ENCODE measurements at regions not wholly inside any gene's neighbourhood (a gene's known extent, or its start where the extent isn't known, plus 50 kb on each side); places are given as distances from the start of the nearest gene placed in this dataset.
"Not testable (repeated sequence)": the region's sequence is repeated elsewhere in the genome, so short reads cannot be mapped to it uniquely, and the experiment has no call there.

DNA sequence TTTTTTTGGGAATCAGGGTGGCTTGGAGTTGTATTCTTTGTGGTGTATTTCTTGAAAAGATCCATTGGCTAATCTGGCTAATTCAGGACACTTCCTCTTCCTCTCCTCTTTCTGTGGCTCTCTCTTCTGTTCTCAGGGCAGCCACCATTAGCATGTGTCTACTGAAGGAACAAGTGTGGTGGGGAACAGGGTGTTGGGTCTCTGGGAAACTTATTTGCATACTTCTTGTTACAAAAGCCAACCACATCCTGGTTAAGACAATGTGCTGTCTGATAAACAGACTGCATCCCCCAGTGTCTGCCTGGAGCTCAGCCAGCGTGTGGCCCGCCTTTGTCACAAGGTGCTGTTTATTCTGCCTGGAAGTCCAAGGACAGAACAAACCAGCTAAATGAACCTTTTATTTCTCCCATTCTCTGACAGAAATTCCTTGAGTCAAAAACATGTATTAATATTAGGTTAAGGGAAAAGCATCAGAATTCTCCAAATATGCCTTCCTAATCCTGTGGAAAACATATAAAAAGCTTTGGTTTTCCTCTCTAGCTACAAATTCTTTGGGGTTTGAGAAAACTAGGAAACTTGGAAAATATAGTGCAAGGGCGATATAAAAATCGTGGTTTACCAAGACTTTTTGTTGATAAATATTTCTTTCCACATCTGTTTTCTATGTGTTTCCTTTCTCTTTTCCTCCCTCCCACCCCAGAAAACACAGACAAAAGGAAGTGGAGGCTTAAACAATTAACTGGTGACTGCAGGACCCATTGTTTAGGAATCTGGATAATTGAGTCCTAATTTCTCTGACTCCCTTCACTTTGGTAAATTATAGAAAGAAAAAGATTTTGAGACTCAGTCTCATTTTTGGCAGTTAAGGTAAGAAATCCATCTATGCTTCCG lies 203.6 kb downstream of the SPRY1 start:
- DNase-seq (ENCODE audit: low read depth, low spot score): peak; percentile 79

DNA sequence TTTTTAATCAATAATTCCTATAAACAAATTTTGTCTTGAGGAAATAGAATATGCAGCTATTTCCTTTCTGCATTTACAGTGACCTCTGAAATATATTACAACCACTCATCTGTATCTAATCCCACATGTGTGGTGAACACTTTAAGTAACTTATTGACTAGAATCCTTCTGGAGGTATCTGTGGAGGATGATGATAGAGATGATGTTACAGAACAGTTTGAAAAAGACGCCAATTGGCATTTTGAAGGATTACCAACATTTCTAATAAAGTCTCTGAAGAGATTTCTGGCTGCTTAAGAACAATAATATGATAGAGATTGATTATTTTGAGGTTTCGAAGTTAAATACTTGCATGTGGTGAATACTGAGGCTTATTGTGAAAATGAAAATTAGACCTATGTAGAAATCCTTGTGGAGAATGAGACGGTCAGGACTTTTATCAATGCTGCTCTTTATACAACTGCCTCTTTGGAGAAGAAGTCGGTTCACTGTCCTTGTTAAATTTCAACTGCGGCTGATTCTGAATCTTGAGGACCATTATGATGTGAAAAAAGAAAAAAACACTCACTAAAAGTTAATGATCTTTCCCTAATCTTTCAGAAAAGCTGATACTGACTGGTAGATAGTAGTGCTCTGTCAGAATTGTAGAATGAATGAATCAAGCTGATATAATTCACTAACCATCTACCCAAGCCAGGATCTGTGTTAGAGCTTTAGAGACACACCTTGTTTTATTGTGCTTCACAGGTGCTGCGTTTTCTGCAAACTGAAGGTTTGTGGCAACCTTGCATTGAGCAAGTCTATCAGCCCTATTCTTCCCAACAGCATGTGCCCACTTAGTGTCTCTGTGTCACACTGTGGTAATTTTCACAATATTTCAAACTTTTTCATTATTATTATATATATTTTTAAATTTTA lies 204.7 kb downstream of the SPRY1 start:
- DNase-seq (ENCODE audit: low read depth, low spot score): no peak

DNA sequence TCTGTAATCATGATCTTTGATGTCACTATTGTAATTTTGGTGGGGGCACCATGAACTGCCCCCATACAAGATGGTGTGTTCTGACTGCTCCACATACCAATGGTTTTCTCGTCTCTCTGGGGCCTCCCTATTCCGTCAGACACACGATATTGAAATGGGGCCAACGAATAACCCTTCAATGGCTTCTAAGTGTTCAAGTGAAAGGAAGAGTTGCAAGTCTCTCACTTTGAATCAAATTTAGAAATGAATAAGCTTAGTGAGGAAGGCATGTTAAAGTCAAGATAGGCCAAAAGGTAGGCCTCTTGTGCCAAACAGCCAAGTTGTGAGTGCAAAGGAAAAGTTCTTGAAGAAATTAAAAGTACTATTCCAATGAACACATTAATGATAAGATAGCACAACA lies 205.4 kb downstream of the SPRY1 start:
- DNase-seq (ENCODE audit: low read depth, low spot score): no peak

DNA sequence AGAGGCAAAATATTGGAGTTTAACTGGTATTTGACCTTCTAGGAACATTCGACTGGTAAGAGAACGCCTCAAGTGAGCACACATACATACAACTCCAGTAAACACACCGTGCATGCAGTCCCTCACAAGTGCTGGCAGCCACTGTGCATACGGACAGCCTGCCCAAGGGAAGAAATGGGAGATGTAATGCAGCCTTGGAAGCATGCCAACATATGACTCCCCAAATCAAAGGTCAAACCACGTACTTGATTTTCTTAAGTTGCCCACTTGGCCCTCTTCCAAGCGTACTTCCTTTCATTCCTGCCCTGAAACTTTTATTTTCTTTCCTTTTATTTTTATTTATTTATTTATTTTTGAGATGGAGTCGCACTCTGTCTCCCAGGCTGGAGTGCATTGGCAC lies 206.6 kb downstream of the SPRY1 start:
- no peak for DNase-seq (ENCODE audit: low read depth, low spot score)

DNA sequence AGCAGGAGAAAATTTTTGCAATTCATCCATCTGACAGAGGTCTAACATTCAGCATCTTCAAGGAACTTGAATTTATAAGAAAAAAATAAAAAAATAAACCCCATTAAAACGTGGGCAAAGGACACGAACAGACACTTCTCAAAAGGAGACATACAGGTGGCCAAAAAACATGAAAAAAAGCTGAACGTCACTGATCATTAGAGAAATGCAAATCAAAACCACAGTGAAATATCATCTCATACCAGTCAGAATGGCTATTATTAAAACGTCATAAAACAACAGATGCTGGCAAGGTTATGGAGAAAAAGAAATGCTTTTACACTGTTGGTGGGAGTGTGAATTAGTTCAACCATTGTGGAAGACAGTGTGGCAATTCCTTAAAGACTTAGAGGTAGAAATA lies 209.2 kb downstream of the SPRY1 start:
- not testable (repeated sequence) for DNase-seq (ENCODE audit: low read depth, low spot score)

DNA sequence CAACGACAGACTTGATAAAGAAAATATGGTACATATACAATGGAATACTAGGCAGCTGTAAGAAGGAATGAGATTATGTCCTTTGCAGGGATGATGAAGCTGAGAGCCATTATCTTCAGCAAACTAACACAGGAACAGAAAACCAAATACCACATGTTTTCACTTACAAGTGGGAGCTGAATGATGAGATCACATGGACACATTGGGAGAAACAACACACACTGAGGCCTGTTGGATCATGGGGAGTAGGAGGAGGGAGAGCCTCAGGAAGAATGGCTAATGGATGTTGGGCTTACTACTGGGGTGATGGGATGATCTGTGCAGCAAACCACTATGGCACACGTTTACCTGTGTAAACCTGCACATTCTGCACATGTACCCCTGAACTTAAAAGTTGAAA lies 209.7 kb downstream of the SPRY1 start:
- DNase-seq (ENCODE audit: low read depth, low spot score): no peak

DNA sequence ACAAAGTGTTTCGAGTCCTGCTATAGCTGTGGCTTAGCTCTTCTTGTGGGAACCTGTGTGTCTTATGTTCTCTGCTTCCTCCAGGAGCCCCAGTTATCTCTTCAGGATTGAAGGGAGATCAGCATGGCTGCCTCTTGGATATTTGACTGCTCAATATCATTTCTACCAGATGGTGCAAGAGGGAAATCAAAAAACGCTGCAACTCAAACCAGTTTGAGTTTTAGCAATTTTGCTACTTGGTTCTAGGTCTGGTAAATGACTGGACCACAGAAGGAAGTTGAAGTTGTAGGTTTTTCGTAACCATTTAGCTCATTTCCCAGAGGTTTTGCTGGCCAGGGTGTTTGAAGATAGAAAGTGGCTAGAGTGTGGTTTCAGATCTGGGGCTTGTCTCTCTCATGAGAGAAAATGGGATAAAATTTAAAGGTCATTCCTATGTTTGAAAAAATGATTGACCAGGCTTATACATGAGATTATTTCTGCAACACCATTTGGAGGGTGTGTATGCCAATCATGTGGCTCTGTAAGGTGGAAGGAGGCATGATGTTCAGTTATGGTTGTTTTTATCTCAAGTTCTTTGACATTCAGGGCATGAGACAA lies 210.4 kb downstream of the SPRY1 start:
- no peak for DNase-seq (ENCODE audit: low read depth, low spot score)

DNA sequence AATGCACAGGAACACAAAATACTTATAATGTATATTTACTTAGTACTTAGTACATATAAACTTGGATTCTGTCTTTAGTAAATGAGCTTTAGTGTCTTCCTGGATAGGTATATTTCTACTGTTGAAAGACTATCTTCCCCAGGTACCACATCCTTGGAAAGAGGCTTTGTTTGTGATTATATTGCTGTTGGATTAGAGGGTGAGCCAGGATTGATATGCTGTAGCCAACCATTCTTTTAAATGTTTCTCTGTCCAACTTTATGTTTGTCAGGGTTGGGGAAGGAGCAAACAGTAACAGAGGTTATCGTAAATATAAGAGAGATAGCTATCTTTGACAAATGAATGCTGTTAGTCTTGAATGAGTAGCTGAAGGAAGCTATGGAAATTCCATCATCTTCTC lies 213.2 kb downstream of the SPRY1 start:
- no peak for DNase-seq (ENCODE audit: low read depth, low spot score)

DNA sequence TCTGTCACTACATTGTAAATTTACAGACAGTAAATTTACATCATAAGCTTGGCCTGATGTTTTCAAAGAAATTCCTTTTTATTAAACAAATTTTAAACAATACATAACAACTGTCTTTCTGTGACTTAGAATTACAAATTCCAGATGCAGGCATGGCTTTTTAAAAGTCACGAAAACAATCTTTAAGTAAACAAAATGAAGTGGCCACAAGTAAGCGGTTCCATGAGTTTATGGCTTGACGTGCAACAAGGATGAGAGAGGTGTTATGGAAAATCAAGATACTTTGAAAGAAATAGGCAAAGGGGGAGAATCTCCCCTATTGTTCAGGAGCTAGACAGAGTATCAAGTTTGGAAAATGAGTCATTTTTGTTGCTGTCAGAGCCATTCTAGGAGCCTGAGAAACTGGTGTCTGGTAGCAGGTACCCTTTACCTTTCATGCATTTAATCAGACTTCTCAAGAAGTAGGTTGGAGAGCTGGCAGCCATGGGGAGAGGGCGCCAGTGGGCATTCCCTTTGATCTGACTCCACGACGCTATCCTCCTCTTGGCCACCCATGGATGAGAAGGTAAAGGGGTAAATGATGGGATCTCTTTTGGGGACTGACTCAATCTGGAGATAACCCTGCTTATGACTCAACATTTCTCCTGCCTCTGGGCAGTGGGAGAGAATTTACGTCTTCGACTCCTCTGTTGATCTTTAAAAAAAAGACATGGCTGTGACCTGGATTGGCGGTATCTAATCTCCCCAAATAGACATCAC lies 217.2 kb downstream of the SPRY1 start:
- DNase-seq (ENCODE audit: low read depth, low spot score): no peak

DNA sequence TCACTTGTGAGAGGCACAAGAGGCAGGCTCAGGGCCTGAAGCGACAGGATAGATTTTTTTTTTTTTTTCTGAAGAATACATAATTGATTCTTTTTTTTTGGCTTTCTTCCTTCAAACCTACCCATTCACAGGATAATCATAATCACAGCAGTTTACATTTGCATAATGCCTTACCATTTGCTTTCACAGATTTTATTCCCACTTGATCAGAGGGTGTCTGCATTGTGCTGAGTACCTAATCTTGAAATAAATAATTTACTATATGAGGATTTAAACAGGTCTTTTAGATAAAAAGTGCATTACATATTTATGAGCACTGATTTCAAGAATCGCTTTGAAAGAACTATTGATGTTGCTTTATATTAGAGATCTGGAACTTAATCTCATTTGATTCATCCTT lies 219.3 kb downstream of the SPRY1 start:
- no peak for DNase-seq (ENCODE audit: low read depth, low spot score)

DNA sequence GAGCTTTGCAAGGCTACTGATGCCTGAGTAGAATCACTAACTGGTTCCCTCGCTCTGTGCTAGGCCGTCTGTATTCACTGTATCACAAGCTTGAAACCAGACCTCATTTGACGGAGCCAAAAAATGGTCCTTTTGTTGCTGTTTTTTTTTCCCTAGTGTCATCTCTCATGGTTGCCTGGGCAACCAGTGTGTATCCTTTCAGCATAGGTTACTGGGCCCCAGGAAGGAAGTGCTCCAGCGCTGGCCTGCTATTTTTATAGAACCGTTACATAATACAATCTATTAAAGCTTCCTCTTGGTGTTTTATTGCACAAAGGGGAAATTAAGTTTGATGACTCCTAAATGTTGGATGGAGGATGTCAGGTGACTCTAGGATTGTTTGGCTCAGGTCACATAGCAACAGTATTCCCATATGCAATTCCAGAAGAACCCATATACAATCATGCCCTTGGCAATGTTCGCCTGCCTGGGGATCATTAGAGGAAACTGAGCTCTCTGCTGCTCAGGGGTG lies 220.4 kb downstream of the SPRY1 start:
- DNase-seq (ENCODE audit: low read depth, low spot score): peak; percentile 4

DNA sequence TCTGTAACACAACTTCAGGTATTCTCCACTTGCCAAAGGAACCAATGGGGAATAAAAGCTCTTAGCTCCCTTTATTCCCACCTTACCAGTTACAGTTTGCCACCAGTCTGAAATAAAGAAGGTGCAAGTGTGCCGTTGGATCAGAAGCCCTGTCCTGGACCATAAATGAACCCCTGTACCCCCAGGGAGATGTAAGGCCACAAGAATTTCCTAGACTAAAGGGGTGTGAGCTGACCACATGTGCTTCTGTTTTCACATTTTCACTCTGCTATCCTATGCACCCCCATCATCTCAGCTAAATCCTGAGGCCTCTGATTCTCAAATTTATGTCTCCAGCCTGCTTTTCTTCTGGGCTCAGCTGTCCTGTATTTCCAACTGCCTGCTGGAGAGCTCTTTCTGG lies 221.2 kb downstream of the SPRY1 start:
- DNase-seq (ENCODE audit: low read depth, low spot score): no peak

DNA sequence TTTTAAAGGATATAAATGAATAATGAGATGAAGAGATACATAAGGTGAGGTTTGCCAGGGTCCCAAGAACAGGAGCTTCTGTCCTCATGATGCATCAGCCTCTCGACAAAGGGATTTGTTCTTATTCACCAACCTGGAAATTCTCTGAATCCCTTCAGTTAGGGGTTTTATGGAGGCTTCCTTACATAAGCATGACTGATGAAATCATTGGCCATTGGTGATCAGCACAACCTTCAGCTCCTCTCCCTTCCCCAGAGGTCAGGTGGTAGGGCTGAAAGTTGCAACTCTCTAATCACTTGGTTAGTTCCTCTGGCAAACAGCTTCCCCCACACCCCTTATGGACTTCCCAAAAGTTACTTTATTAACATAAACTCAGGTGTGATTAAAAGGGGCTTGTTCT lies 222.0 kb downstream of the SPRY1 start:
- no peak for DNase-seq (ENCODE audit: low read depth, low spot score)

DNA sequence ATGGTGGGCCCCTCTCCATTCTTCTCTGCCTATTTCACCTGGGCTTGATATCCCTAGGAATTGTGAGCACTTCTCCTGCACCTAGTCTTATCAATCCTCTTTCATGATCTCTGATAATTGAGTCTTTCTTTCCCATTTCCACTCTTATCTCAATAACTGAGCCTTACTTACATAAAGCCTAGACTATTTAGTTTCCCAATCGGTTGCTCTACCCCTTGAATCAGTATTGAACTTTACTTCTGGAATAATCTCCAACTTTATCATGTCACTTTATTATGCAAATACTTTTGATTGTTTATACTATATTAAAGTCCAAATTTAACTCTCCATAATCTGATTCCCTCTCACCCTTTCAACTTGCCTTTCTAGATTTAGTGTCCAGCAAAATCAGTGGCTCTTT lies 222.7 kb downstream of the SPRY1 start:
- no peak for DNase-seq (ENCODE audit: low read depth, low spot score)

DNA sequence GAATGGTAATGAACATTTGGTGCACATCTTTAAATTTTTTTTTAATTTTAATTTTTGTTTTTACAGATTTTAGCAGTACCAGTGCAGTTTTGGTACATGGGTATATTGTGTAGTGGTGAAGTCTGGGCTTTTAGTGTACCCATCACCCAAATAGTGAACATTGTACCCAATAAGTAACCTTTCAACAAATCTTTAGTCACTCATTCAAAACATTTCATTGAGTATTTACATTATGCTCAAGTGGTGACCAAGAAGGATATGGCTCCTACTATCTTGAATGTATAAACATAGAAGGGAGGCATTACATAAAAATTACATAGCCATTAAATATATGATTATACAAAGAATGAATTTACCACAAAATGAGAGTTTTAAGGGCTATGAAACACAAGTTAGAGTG lies 223.3 kb downstream of the SPRY1 start:
- no peak for DNase-seq (ENCODE audit: low read depth, low spot score)

DNA sequence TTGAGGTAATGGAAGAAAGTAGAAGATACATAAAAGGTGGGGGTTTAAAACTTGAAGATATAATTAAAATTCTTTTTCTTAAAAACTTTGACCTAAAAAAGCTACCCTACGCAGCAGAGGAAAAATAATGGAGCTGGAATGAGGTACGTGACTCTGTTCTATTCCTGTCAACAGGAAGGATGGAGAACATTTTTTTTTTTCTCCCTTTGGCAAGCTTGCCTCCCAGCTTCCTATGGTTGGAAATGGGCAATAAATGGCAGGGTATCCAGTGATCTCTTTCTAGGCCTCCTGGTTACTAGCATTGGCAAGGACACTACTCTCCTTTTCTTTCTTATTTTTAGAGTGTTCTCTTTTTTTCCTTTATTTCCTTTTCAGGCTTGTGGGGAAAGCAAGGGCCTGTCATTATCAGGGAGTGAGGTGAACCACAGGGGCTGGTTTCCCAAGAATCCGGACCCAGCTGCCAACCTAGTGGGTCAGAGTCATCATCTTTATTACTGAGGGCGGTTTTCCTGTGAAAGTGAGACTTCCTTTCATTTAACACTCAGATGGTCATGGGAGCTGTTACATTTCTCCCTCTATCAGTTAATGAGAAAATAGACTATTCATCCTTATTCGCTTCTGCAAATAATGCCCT lies 224.6 kb downstream of the SPRY1 start:
- no peak for DNase-seq (ENCODE audit: low read depth, low spot score)

DNA sequence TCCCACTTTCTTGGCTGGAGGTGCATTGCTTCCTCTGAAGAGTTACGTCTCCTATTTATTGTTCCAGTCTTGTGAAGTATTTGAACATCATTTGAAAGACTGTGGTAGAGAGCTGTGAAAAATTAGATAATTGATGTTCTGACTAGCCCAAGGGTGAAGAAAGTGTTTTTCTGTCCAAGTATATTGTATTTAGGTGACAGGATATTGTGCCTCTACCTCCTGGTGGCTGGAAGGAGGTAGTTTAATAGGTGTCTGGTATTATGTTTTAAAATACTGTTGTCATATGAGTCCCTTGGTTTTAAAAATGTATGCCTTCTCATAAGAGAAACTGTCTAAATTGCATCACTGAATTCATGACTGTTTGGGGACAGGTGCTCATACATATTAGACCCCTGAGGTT lies 226.0 kb downstream of the SPRY1 start:
- DNase-seq (ENCODE audit: low read depth, low spot score): no peak

DNA sequence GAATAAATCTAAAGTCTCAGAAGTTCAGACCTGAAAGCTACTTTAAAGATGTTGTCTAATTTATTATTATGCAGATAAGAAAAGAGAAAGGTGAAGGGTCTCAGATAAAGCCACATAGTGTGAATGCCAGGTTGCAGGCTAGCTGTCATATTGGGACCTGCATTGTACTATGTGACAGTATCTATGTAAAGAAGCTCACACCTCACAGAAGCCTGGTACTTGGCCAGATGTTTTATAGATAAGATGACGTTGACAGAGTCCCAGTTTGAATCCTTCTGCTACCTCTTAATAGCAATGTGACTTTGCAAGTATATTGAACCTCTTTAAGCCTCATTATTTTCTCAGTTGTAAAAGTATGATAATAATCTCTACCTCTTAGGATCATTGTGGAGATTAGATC lies 227.0 kb downstream of the SPRY1 start:
- no peak for DNase-seq (ENCODE audit: low read depth, low spot score)

DNA sequence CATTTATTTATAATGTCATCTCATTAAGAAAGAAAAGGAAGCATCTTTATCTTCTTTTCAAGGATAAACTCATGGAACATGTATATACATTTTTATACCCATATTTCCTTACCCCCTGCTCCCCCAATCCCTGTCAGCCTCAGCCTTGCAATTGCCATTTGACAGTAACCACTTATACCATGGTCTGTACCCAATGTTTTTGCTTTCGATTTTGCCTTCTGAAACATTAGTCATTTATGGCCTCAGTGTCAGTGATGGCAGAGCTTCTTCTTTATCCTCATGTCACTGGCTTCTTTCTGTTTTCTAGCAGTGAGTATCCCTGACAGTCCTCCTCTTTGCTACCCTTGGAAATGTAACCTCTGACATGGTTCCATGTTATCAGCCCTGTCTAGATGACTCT lies 228.4 kb downstream of the SPRY1 start:
- DNase-seq (ENCODE audit: low read depth, low spot score): no peak

DNA sequence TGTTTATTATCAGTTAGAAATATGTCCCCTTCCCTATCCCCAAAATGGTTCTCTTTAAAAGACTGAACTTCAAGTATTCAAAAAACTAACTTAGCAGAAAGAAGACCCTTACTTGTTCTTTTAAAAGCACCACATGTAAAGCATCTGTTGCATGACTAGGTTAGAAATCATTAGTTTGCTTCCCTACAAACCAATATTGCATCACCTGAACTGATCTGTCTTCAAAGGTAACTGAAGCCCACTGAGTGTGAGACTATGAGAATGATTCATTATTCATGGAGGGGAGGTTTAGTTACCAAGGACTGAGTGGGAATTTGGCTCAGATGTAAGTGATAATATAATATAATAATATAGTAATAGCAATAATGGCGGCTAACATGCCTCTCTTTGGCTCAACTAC lies 231.7 kb downstream of the SPRY1 start:
- no peak for DNase-seq (ENCODE audit: low read depth, low spot score)

Measured in ELF-1 (cell line).